Stomach (tissue), 4 donors: ENCODE measurements at regions not wholly inside any gene's neighbourhood (a gene's known extent, or its start where the extent isn't known, plus 50 kb on each side); places are given as distances from the start of the nearest gene placed in this dataset.

Experiments
- CTCF ChIP-seq, 7 experiments: fragments of 450-650 bp in 4 of 7; fragments of 200-600 bp in 3 of 7; sonication (generic) in 3 of 7; IDR thresholded peaks; one replicate each; pipeline ENCODE4 v1.5.1; 2016 to 2019; ENCODE audit warnings: antibody characterized with exemption in 7 of 7, control low read depth in 2 of 7, mild to moderate bottlenecking in 1 of 7
- POLR2A ChIP-seq, 4 donors: fragments of 450-650 bp; IDR thresholded peaks; one replicate each; pipeline ENCODE4 v1.6.1; 2016; ENCODE audit warnings: antibody characterized with exemption in 4 of 4, control low read depth in 2 of 4, mild to moderate bottlenecking in 1 of 4, moderate library complexity in 1 of 4

GRCh38 chr4:123204737-123205136, 191.9 kb upstream of the SPRY1 start:
- TF ChIP-seq CTCF (IDR thresholded peaks at IDR 0.05) (no peak), POLR2A (IDR thresholded peaks at IDR 0.05) (no peak)
